ENCODE measurements at regions not wholly inside any gene's neighbourhood (a gene's known extent, or its start where the extent isn't known, plus 50 kb on each side); places are given as distances from the start of the nearest gene placed in this dataset.

DNA sequence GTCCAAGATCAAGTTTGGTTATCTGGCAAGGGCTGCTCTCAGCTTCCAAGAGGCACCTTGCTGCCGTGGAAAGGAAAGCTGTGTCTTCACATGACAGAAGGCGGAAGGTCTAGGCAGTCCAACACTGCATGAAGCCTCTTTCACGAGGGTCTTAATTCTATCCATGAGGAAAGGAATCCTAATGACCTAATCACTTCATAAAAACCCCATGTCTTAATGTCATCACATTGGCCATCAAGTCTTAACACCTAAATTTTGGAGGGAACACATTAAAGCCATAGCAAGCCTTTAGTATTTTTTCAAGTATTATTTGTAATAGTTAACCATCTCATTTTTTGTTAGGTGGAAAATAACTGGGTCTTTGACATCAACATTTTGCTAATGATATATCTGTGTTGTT is 858.3 kb downstream of the FLRT2 start:
- Histone ChIP-seq H3K27ac (no peak overlapping the region), H3K4me1 (ENCODE audit: low read depth, poor library complexity, severe bottlenecking) (no peaks in the 10 kb centered on the region), H3K4me3 (IDR thresholded peaks at IDR 0.05; ENCODE audit: insufficient read depth, low read depth, low read length) (no peak overlapping the region), H4K20me1 (ENCODE audit: insufficient read depth) (no peaks in the 10 kb centered on the region), H2AFZ (ENCODE audit: low read depth) (no peak overlapping the region), H3K79me2 (ENCODE audit: insufficient read depth, low read depth) (no peaks in the 10 kb centered on the region), H3K4me2 (no peak overlapping the region), H3K9ac (no peak overlapping the region), H3K27me3 (ENCODE audit: insufficient read depth, low read depth) (no peaks in the 10 kb centered on the region), H3K36me3 (ENCODE audit: insufficient read depth) (no peaks in the 10 kb centered on the region)
- TF ChIP-seq, protein P1, sequence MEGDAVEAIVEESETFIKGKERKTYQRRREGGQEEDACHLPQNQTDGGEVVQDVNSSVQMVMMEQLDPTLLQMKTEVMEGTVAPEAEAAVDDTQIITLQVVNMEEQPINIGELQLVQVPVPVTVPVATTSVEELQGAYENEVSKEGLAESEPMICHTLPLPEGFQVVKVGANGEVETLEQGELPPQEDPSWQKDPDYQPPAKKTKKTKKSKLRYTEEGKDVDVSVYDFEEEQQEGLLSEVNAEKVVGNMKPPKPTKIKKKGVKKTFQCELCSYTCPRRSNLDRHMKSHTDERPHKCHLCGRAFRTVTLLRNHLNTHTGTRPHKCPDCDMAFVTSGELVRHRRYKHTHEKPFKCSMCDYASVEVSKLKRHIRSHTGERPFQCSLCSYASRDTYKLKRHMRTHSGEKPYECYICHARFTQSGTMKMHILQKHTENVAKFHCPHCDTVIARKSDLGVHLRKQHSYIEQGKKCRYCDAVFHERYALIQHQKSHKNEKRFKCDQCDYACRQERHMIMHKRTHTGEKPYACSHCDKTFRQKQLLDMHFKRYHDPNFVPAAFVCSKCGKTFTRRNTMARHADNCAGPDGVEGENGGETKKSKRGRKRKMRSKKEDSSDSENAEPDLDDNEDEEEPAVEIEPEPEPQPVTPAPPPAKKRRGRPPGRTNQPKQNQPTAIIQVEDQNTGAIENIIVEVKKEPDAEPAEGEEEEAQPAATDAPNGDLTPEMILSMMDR (conservative IDR thresholded peaks at IDR 0.05; ENCODE audit: low read depth, low read length): no peak

DNA sequence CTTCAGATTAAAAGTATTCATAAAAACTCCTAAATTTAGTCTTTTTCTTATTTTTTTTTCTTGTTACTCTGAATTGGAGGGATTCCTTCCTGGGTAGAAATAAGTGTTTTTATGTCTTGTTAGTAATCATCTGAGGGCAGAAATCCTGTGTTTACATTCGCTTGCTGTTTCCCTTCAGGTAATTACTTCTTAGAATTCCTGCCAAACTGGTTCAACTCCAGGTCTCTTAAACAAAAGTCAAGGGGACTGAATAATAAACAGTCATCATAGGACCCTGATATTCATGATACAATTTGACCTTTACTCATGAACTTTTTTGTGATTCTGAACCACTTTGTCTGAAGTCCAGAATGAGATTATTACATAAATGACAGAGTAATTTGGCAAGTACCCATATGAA is 843.9 kb downstream of the FLRT2 start:
- no peak overlapping the region for H3K27ac ChIP-seq
- H3K79me2 ChIP-seq (ENCODE audit: insufficient read depth, low read depth): no peaks in the 10 kb centered on the region
- no peak overlapping the region for H3K9ac ChIP-seq
- no peak overlapping the region for H2AFZ ChIP-seq (ENCODE audit: low read depth)
- no peak overlapping the region for H3K4me3 ChIP-seq (IDR thresholded peaks at IDR 0.05; ENCODE audit: insufficient read depth, low read depth, low read length)
- no peaks in the 10 kb centered on the region for H4K20me1 ChIP-seq (ENCODE audit: insufficient read depth)
- H3K4me1 ChIP-seq (ENCODE audit: low read depth, poor library complexity, severe bottlenecking): no peaks in the 10 kb centered on the region
- H3K4me2 ChIP-seq: no peak overlapping the region
- H3K27me3 ChIP-seq (ENCODE audit: insufficient read depth, low read depth): no peaks in the 10 kb centered on the region
- TF ChIP-seq, protein P1 (conservative IDR thresholded peaks at IDR 0.05; ENCODE audit: low read depth, low read length): no peak
- H3K36me3 ChIP-seq (ENCODE audit: insufficient read depth): no peaks in the 10 kb centered on the region

DNA sequence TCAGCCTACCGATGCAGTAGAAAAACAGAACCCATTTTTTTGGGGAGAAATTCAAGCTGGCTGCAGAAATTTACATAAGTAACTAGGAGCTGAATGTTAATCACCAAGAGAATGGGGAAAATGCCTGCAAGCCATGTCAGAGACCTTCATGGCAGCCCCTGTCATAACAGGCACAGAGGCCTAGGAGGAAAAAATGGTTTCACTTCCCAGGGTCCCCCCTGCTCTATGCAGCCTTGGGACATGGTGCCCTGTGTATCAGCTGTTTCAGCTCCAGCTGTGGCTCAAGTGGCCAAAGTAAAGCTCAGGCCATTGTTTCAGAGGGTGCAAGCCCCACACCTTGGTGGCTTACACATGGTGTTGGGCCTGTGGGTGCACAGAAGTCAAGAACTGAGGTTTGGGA is 842.5 kb downstream of the FLRT2 start:
- H4K20me1 ChIP-seq (ENCODE audit: insufficient read depth): no peaks in the 10 kb centered on the region
- no peak overlapping the region for H3K4me2 ChIP-seq
- no peaks in the 10 kb centered on the region for H3K79me2 ChIP-seq (ENCODE audit: insufficient read depth, low read depth)
- no peaks in the 10 kb centered on the region for H3K36me3 ChIP-seq (ENCODE audit: insufficient read depth)
- TF ChIP-seq, protein P1 (conservative IDR thresholded peaks at IDR 0.05; ENCODE audit: low read depth, low read length): no peak
- no peak overlapping the region for H3K27ac ChIP-seq
- H3K27me3 ChIP-seq (ENCODE audit: insufficient read depth, low read depth): no peaks in the 10 kb centered on the region
- no peak overlapping the region for H2AFZ ChIP-seq (ENCODE audit: low read depth)
- no peak overlapping the region for H3K4me3 ChIP-seq (IDR thresholded peaks at IDR 0.05; ENCODE audit: insufficient read depth, low read depth, low read length)
- no peak overlapping the region for H3K9ac ChIP-seq
- no peaks in the 10 kb centered on the region for H3K4me1 ChIP-seq (ENCODE audit: low read depth, poor library complexity, severe bottlenecking)

DNA sequence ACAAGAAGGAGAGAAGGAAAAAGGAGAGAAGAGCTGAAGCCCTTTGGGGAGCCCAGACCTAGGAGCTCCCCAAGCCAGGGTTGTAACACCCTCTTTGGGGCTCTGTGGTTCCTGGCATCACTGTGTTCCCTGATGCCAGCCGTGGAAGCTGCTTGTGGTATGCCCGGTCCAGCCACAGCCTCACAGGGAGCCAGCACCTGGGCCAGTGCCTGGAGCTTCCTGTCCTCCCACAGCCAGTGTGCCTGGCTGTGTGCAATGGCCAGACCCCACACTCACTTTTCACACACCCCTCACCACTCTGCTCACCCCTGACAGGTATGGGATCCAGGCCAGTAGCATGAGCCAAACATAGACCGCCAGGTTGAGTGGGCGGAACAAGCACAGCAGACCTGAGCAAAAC is 834.7 kb downstream of the FLRT2 start:
- H3K4me2 ChIP-seq: no peak overlapping the region
- no peak overlapping the region for H2AFZ ChIP-seq (ENCODE audit: low read depth)
- H3K27me3 ChIP-seq (ENCODE audit: insufficient read depth, low read depth): no peaks in the 10 kb centered on the region
- H3K36me3 ChIP-seq (ENCODE audit: insufficient read depth): no peaks in the 10 kb centered on the region
- TF ChIP-seq, protein P1 (conservative IDR thresholded peaks at IDR 0.05; ENCODE audit: low read depth, low read length): no peak
- H3K4me3 ChIP-seq (IDR thresholded peaks at IDR 0.05; ENCODE audit: insufficient read depth, low read depth, low read length): no peak overlapping the region
- H3K79me2 ChIP-seq (ENCODE audit: insufficient read depth, low read depth): no peaks in the 10 kb centered on the region
- H3K9ac ChIP-seq: no peak overlapping the region
- H4K20me1 ChIP-seq (ENCODE audit: insufficient read depth): no peaks in the 10 kb centered on the region
- no peak overlapping the region for H3K27ac ChIP-seq
- H3K4me1 ChIP-seq (ENCODE audit: low read depth, poor library complexity, severe bottlenecking): peaks cover 19% of the 10 kb centered on the region

All from KMS-11 (cell line).